AG09309 (cell line): ENCODE measurements at regions not wholly inside any gene's neighbourhood (a gene's known extent, or its start where the extent isn't known, plus 50 kb on each side); places are given as distances from the start of the nearest gene placed in this dataset.

Experiments used
- DNase-seq: peaks from one replicate; pipeline ENCODE4 v3.0.0-alpha.2; 2010; ENCODE audit warnings: low read depth
- H3K4me3 ChIP-seq: 2 replicates; pipeline ENCODE4 v1.5.1; 2011; ENCODE audit warnings: mild to moderate bottlenecking, low read depth, low read length, moderate library complexity; ENCODE audit not compliant: control insufficient read depth
- TF ChIP-seq, protein P1 (sequence below): IDR thresholded peaks from 2 replicates; pipeline ENCODE4 v1.5.1; 2011; ENCODE audit warnings: mild to moderate bottlenecking, low read depth, low read length, inconsistent platforms; ENCODE audit not compliant: insufficient read depth, control insufficient read depth; ENCODE audit errors: missing control alignments

DNA sequence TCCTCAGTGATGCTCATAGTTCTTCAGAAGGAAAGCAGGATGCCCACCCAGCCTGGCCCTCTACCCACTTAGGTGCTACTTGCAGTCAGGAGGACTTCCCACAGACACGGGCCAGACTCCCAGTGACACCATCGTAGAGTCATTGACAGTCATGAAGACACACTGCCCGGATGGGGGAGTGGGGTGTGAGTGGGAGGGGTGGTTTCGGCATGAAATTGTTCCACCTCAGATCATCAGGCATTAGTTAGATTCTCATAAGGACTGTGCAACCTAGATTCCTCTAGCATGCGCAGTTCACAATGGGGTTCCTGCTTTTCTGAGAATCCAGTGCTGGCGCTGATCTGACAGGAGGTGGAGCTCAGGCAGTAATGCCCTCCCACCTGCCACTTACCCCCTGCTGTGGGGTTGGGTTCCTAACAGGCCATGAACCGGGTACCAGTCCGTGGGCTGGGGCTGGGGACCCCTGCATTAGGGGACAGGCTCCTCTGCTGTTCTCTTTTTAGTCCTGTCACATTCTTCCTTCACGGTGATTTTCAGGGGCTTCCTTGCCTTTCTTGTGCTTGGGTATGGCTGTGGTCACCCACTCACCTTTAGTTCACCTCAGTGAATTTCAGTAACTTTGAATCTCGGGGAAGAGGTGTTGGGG is 88.2 kb upstream of the ANKRD55 start:
- TF ChIP-seq, protein P1, sequence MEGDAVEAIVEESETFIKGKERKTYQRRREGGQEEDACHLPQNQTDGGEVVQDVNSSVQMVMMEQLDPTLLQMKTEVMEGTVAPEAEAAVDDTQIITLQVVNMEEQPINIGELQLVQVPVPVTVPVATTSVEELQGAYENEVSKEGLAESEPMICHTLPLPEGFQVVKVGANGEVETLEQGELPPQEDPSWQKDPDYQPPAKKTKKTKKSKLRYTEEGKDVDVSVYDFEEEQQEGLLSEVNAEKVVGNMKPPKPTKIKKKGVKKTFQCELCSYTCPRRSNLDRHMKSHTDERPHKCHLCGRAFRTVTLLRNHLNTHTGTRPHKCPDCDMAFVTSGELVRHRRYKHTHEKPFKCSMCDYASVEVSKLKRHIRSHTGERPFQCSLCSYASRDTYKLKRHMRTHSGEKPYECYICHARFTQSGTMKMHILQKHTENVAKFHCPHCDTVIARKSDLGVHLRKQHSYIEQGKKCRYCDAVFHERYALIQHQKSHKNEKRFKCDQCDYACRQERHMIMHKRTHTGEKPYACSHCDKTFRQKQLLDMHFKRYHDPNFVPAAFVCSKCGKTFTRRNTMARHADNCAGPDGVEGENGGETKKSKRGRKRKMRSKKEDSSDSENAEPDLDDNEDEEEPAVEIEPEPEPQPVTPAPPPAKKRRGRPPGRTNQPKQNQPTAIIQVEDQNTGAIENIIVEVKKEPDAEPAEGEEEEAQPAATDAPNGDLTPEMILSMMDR, result no peak
- DNase-seq, result no peak
- no peak overlapping the region for H3K4me3 ChIP-seq

DNA sequence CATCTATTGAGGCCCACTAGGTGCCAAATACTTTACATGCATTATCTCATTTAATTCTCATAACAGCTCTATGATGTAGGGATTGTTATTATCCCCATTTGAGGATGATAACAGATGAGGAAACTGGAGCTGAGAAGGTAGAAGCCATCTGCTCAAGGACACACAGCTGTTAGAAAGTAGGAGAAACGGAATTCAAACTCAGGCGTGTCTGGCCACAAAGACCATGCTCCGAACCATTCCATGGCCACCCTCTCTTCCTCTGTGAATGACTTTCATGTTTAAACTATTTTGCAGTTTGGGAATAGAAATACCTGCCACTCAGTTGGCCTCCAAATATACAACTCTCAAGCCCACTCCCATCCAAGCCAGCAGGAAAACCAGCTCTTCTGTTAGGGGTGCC is 87.6 kb upstream of the ANKRD55 start:
- TF ChIP-seq, protein P1, result no peak
- no peak overlapping the region for H3K4me3 ChIP-seq
- DNase-seq, result no peak

DNA sequence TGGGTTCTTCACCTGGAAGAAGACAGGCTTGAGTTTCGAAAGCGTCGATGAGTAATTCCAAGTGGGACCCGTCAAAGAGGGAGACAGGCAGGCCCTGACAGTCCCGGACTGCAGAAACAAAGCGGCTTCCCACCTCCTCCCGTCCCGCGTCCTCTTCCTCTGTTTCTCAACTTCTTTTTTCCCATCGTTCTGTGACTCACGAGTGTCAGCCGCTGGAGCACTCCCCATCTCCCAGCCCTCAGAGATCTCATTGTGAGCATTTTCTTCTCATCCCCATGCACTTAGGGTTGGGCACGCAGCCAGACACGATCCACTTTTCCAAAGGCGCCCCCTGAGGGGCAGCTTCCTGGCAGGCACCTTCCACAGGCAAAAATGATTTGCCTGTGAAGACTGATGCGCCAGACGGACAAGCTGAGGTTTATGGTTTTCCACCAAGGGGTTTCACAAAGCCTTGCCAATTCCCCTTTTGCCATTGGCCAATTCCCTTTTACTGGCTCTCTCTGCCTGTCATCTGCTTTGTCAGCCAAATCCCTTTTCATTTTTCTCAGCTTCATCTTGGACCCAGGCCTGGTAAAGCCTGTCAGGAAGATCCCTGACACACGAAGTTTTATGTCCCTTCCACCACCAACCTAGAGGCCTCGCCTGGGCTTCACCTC is 86.5 kb upstream of the ANKRD55 start:
- TF ChIP-seq, protein P1, result no peak
- H3K4me3 ChIP-seq, result no peak overlapping the region
- DNase-seq, result no peak

DNA sequence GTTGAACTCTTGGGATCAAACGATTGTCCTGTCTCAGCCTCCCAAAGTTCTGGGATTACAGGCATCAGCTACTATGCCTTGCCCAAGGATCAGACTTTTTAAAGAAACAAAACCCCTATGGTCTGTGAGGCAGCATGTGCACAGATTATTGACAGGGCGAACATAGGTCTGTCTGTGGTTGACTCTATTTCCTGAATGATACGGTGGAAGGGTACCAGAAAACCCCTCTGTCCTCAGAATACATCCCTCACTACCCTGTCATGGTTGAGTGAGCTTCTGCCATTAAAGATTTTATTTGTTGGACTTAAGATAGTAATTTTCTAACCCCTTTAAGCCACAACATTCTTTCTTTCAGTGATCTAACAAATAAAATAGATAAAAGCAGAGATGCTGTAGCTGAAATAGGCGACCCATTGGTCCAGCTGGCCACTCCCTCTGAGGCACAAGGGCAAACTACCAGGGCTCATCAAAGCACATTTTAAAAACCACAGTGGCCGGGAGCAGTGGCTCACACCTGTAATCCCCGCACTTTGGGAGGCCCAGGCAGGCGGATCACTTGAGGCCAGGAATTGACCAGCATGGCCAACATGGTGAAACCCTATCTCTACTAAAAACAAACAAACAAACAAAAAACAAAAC is 84.9 kb upstream of the ANKRD55 start:
- no peak for DNase-seq
- TF ChIP-seq, protein P1, result no peak
- H3K4me3 ChIP-seq, result no peak overlapping the region

DNA sequence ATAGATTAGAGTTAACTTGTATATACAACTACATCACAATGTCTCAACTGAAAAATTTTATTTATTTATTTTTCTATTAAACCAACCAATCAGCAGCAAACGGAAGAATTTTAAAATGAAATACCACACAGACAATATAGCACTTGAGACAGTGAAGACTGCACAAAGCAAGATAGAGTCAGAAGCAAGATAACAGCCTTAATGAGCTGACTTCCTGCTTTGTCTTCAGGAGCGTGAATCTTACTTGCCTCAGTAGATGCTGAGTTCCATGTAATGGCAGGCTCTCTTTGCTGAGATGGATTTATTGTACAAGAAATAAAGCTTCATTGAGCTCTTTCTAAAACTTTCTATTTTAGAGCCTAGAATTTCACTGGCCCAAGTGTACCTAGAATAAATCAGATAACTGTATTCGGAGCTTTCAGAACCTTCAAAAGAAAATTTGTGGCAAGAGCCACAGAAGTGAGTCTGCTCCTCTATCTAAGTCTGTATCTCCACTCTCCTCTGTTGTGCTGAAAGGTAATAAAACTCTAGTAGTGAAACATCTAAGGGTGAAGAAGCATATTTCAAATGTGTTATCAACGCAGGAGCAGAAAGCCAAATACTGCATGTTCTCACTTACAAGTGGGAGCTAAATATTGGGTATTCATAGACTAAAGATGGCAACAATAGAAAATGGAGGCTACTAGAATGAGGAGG is 83.3 kb upstream of the ANKRD55 start:
- DNase-seq, result no peak
- H3K4me3 ChIP-seq, result no peak overlapping the region
- TF ChIP-seq, protein P1, result no peak

DNA sequence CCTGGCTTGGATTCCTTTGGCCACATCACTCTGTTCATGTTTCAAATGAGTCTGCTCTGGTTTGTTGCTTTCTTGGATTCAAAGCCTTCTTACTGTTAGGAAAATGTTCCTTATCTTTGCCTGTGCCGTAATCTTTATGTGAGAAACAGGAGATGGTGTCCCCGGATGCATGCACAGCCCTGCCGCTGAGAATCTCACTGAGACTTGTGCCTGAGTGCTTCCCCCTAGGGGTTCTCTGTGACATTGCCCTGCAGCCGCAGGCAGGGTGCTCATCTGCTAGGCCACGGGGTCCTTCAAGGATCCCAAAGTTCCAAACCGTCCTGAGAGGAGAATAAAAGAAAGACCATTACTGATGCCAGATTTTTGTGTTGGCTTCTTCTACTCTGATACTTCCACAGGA is 81.4 kb upstream of the ANKRD55 start:
- TF ChIP-seq, protein P1, result peak; percentile 71
- DNase-seq, result no peak
- H3K4me3 ChIP-seq, result no peak overlapping the region
